ENCODE measurements at regions not wholly inside any gene's neighbourhood (a gene's known extent, or its start where the extent isn't known, plus 50 kb on each side); places are given as distances from the start of the nearest gene placed in this dataset.
A peak's percentile ranks its signal among the peaks of the same experiment; 100 is the strongest.

GRCh38 chr14:50013934-50014333 is 102.4 kb downstream of the VCPKMT start:
- H3K4me1 Mint-ChIP-seq, result peaks cover 12% of the 10 kb centered on the region; the same call in 2 of the 3 replicates
- no peaks in the 10 kb centered on the region for H3K9me2 ChIP-seq (ENCODE audit: insufficient read depth)
- no peaks in the 10 kb centered on the region for H3F3A ChIP-seq (replicated peaks; ENCODE audit: low read depth)
- H3K4me3 Mint-ChIP-seq, result no peak overlapping the region
- H3K4me1 ChIP-seq (ENCODE audit: insufficient read depth), result no peaks in the 10 kb centered on the region; the same call in 1 of the 2 replicates
- no peaks in the 10 kb centered on the region for H3K27me3 ChIP-seq (ENCODE audit: insufficient read depth)
- H3K4me3 ChIP-seq, result no peak overlapping the region
- H3K9me3 Mint-ChIP-seq, result no peaks in the 10 kb centered on the region; the same call in 1 of the 3 replicates
- H3K27me3 Mint-ChIP-seq (ENCODE audit: insufficient read depth, low read depth, poor library complexity), result peaks cover 6% of the 10 kb centered on the region
- H3K27ac ChIP-seq (ENCODE audit: low read depth), result no peak overlapping the region
- ATAC-seq, result no peak
- H4K20me1 ChIP-seq (replicated peaks; ENCODE audit: insufficient read depth), result no peaks in the 10 kb centered on the region
- no peaks in the 10 kb centered on the region for H3K79me2 ChIP-seq (replicated peaks; ENCODE audit: insufficient read depth)
- H3K27ac Mint-ChIP-seq, result no peak overlapping the region
- no peaks in the 10 kb centered on the region for H3K36me3 Mint-ChIP-seq (ENCODE audit: low read depth)
- H3K4me2 ChIP-seq, result no peak overlapping the region
- peak overlapping the region; percentile 70; the same call in 1 of the 2 replicates for H2AFZ ChIP-seq
- TF ChIP-seq EZH2phosphoT487 (IDR thresholded peaks at IDR 0.05; ENCODE audit: unreplicated experiment) (no peak), EZH2 (IDR thresholded peaks at IDR 0.05; ENCODE audit: low read depth, unreplicated experiment) (no peak), ZNF462 (CRISPR knock-in tag; IDR thresholded peaks at IDR 0.05) (no peak), ZNF114 (CRISPR knock-in tag; IDR thresholded peaks at IDR 0.05) (no peak), STAT1 (IDR thresholded peaks at IDR 0.05; ENCODE audit: unreplicated experiment) (no peak), POLR2AphosphoS5 (IDR thresholded peaks at IDR 0.05; ENCODE audit: low read depth) (no peak), ZNF331 (CRISPR knock-in tag; IDR thresholded peaks at IDR 0.05; ENCODE audit: low read depth) (no peak), CREB1 (CRISPR knock-in tag; IDR thresholded peaks at IDR 0.05; ENCODE audit: low read depth) (no peak), ETS1 (IDR thresholded peaks at IDR 0.05) (no peak), NANOG (IDR thresholded peaks at IDR 0.05; ENCODE audit: borderline replicate concordance) (no peak), JUNB (IDR thresholded peaks at IDR 0.05; ENCODE audit: unreplicated experiment) (no peak)
- TF ChIP-seq, protein P1, sequence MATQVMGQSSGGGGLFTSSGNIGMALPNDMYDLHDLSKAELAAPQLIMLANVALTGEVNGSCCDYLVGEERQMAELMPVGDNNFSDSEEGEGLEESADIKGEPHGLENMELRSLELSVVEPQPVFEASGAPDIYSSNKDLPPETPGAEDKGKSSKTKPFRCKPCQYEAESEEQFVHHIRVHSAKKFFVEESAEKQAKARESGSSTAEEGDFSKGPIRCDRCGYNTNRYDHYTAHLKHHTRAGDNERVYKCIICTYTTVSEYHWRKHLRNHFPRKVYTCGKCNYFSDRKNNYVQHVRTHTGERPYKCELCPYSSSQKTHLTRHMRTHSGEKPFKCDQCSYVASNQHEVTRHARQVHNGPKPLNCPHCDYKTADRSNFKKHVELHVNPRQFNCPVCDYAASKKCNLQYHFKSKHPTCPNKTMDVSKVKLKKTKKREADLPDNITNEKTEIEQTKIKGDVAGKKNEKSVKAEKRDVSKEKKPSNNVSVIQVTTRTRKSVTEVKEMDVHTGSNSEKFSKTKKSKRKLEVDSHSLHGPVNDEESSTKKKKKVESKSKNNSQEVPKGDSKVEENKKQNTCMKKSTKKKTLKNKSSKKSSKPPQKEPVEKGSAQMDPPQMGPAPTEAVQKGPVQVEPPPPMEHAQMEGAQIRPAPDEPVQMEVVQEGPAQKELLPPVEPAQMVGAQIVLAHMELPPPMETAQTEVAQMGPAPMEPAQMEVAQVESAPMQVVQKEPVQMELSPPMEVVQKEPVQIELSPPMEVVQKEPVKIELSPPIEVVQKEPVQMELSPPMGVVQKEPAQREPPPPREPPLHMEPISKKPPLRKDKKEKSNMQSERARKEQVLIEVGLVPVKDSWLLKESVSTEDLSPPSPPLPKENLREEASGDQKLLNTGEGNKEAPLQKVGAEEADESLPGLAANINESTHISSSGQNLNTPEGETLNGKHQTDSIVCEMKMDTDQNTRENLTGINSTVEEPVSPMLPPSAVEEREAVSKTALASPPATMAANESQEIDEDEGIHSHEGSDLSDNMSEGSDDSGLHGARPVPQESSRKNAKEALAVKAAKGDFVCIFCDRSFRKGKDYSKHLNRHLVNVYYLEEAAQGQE (IDR thresholded peaks at IDR 0.05; ENCODE audit: unreplicated experiment), result no peak
- TF ChIP-seq, protein P2, sequence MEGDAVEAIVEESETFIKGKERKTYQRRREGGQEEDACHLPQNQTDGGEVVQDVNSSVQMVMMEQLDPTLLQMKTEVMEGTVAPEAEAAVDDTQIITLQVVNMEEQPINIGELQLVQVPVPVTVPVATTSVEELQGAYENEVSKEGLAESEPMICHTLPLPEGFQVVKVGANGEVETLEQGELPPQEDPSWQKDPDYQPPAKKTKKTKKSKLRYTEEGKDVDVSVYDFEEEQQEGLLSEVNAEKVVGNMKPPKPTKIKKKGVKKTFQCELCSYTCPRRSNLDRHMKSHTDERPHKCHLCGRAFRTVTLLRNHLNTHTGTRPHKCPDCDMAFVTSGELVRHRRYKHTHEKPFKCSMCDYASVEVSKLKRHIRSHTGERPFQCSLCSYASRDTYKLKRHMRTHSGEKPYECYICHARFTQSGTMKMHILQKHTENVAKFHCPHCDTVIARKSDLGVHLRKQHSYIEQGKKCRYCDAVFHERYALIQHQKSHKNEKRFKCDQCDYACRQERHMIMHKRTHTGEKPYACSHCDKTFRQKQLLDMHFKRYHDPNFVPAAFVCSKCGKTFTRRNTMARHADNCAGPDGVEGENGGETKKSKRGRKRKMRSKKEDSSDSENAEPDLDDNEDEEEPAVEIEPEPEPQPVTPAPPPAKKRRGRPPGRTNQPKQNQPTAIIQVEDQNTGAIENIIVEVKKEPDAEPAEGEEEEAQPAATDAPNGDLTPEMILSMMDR (conservative IDR thresholded peaks at IDR 0.05; ENCODE audit: low read depth in 2 of 2), result no peak
- no peaks in the 10 kb centered on the region for H3K36me3 ChIP-seq (ENCODE audit: insufficient read depth)
- no peak for DNase-seq (ENCODE audit: low spot score)

All from GM23338 (cell line).